Neutrophil (primary cell): ENCODE measurements at regions not wholly inside any gene's neighbourhood (a gene's known extent, or its start where the extent isn't known, plus 50 kb on each side); places are given as distances from the start of the nearest gene placed in this dataset.
"Not testable (repeated sequence)": the region's sequence is repeated elsewhere in the genome, so short reads cannot be mapped to it uniquely, and the experiment has no call there.

Source experiments
- H3K27ac ChIP-seq: fragments of 200-600 bp; sonication (generic); 2 replicates; pipeline ENCODE4 v1.5.1; 2016; ENCODE audit warnings: mild to moderate bottlenecking, moderate library complexity
- H3K27me3 ChIP-seq: fragments of 200-600 bp; sonication (generic); 2 replicates; pipeline ENCODE4 v1.6.0; 2016; ENCODE audit warnings: mild to moderate bottlenecking
- H3K36me3 ChIP-seq: fragments of 200-600 bp; sonication (generic); 2 replicates; pipeline ENCODE4 v1.5.1; 2017
- H3K4me1 ChIP-seq, 2 experiments: fragments of 200-600 bp in 1 of 2; sonication (generic) in 1 of 2; 1 replicate in 1 of 2; 2 replicates in 1 of 2; pipeline versions ENCODE4 v1.5.1 to v1.6.1; 2013 to 2016; ENCODE audit warnings: low read depth in 1 of 2, low read length in 1 of 2, mild to moderate bottlenecking in 1 of 2, moderate library complexity in 1 of 2; ENCODE audit not compliant: control insufficient read depth in 1 of 2, insufficient read depth in 1 of 2
- H3K4me3 ChIP-seq, 2 experiments: fragments of 200-600 bp in 1 of 2; sonication (generic) in 1 of 2; 1 replicate in 1 of 2; 2 replicates in 1 of 2; pipeline ENCODE4 v1.5.1; 2013 to 2016; ENCODE audit warnings: low read depth in 1 of 2, low read length in 1 of 2, mild to moderate bottlenecking in 1 of 2, moderate library complexity in 1 of 2
- H3K9me3 ChIP-seq: fragments of 200-600 bp; sonication (generic); 2 replicates; pipeline ENCODE4 v1.5.1; 2016
- TF ChIP-seq, protein P1 (sequence below): fragments of 200-600 bp; sonication (generic); IDR thresholded peaks from 2 replicates; pipeline ENCODE4 v1.5.1; 2016; ENCODE audit warnings: antibody characterized with exemption

DNA sequence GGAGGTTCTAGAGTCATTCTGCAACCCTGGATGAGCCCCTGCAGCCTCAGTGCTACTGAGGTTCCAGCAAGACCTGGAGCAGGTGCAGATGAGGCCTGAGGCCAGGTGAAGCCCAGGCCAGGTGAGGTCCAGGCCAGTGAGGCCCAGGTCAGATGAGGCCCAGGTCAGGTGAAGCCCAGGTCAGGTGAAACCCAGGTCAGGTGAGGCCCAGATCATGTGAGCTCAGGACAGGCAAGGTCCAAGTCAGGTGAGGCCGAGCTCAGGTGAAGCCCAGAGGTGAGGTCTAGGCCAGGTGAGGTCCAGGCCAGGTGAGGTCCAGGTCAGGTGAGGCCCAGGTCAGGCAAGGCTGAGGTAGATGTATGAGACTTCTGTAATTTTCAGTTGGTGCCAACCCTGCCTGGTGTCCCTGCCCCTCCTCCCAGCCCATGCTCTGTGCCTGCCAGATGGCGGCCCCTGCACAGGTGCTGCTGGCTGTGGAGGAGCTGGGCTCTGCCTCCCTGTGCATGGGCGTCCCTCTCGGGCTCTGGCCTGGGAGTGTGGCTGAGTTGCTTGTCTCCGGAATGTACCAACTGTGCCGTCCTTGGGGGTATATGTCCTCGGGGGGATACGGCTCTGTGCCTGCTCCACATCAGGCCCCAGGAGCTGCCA lies 388.5 kb downstream of the TMEM121 start:
- no peaks in the 10 kb centered on the region for H3K4me1 ChIP-seq
- no peaks in the 10 kb centered on the region for H3K9me3 ChIP-seq
- H3K36me3 ChIP-seq = no peaks in the 10 kb centered on the region

DNA sequence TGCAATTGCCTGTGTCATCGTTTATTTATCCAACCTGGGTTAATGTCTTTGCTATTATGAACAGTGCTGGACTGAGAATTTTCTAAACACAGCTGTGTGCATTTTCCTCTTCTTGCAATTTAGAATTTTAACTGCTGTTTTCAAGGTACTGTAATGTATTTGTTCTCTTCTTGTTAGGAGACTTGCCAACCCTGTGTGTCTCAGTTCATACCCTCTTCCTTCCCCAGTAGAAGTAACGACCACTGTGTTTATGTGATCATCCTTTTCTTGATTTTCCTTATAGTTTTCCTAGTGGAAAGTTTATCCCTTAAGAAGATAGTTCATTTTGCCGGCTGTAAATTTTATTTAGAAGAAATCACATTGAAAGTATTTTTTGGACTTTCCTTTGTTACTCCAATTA lies 389.2 kb downstream of the TMEM121 start:
- H3K9me3 ChIP-seq, H3K27ac ChIP-seq, H3K4me1 ChIP-seq, H3K4me3 ChIP-seq, H3K36me3 ChIP-seq: not testable (repeated sequence)
- peaks cover 16% of the 10 kb centered on the region for H3K27me3 ChIP-seq

More for the DNA sequence above, 388.5 kb downstream of the TMEM121 start:
- H3K27ac ChIP-seq = no peak overlapping the region
- peaks cover 23% of the 10 kb centered on the region for H3K27me3 ChIP-seq
- no peak overlapping the region for H3K4me3 ChIP-seq
- TF ChIP-seq, protein P1, sequence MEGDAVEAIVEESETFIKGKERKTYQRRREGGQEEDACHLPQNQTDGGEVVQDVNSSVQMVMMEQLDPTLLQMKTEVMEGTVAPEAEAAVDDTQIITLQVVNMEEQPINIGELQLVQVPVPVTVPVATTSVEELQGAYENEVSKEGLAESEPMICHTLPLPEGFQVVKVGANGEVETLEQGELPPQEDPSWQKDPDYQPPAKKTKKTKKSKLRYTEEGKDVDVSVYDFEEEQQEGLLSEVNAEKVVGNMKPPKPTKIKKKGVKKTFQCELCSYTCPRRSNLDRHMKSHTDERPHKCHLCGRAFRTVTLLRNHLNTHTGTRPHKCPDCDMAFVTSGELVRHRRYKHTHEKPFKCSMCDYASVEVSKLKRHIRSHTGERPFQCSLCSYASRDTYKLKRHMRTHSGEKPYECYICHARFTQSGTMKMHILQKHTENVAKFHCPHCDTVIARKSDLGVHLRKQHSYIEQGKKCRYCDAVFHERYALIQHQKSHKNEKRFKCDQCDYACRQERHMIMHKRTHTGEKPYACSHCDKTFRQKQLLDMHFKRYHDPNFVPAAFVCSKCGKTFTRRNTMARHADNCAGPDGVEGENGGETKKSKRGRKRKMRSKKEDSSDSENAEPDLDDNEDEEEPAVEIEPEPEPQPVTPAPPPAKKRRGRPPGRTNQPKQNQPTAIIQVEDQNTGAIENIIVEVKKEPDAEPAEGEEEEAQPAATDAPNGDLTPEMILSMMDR = no peak

GRCh38 chr14:105917136-105917932 lies 391.0 kb downstream of the TMEM121 start:
- H3K27ac ChIP-seq, H3K36me3 ChIP-seq, H3K27me3 ChIP-seq, H3K4me1 ChIP-seq, H3K9me3 ChIP-seq, H3K4me3 ChIP-seq: not testable (repeated sequence)

DNA sequence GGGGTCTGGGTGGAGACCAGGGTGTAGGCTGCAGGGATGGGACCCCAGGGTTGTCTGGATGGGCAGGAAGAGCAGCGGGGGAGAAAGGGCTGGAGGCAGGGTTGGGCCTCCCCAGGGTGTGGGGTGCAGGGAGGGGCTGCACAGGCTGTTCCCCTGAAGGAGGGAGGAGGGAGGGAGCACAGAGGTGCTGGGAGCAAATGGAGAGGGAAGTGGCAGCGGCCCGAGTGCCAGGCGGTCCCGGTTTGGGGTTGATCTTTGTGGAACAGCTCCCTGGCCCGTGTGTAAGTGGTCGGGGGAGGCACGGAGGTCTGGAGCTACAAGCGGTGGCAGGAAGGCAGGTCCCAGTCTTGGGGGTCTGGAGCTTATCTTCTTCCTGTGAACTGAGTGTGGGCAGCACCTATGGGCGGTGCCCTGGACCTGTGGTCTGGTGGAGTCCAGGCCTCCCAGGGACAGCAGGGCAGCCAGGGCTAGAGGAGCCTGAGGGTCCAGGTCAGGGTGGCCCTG lies 391.6 kb downstream of the TMEM121 start:
- no peaks in the 10 kb centered on the region for H3K9me3 ChIP-seq
- TF ChIP-seq, protein P1 = no peak
- H3K27ac ChIP-seq = no peak overlapping the region
- no peaks in the 10 kb centered on the region for H3K36me3 ChIP-seq
- peaks cover 8% of the 10 kb centered on the region for H3K27me3 ChIP-seq
- no peaks in the 10 kb centered on the region for H3K4me1 ChIP-seq
- H3K4me3 ChIP-seq = no peak overlapping the region

DNA sequence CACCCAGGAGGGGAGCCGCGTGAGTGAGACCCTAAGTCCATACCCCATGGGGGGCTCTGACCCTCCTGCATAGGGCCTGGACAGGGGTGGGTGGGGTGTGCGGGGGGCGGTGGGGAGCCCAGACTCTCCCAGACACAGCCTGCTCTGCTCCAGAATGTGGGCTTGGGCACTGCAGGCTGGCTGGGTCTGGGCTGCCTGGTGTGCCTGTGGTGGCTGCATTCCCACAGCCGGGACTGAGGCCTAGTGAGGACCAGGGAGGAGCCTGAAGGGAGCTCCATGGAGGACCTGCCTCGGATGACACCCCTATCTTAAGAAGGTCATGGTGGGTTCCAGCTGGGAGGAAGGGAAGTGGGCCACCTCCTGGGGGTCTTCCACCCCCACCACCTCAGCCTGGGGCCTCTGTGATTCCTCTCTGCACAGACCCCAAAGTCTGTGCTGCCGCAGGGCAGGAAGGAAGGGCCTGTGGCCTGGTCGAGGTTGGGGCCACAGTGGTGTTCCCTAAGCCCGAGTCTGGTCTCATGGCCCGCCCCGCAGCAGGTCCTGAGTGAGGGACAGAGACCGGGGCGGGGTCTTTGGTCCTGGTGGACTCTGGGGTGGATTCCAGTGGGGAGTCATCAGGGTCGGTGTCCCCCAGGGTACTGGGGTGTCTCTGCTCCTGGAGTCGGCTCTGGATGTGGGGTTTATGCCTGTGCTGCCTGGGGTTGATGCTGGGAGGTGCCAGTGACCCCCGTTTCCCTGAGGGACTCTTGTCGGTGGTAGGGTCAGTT lies 392.3 kb downstream of the TMEM121 start:
- no peak overlapping the region for H3K4me3 ChIP-seq
- TF ChIP-seq, protein P1 = no peak
- H3K27me3 ChIP-seq = peaks cover 8% of the 10 kb centered on the region
- no peaks in the 10 kb centered on the region for H3K36me3 ChIP-seq
- no peaks in the 10 kb centered on the region for H3K4me1 ChIP-seq
- no peaks in the 10 kb centered on the region for H3K9me3 ChIP-seq
- no peak overlapping the region for H3K27ac ChIP-seq

DNA sequence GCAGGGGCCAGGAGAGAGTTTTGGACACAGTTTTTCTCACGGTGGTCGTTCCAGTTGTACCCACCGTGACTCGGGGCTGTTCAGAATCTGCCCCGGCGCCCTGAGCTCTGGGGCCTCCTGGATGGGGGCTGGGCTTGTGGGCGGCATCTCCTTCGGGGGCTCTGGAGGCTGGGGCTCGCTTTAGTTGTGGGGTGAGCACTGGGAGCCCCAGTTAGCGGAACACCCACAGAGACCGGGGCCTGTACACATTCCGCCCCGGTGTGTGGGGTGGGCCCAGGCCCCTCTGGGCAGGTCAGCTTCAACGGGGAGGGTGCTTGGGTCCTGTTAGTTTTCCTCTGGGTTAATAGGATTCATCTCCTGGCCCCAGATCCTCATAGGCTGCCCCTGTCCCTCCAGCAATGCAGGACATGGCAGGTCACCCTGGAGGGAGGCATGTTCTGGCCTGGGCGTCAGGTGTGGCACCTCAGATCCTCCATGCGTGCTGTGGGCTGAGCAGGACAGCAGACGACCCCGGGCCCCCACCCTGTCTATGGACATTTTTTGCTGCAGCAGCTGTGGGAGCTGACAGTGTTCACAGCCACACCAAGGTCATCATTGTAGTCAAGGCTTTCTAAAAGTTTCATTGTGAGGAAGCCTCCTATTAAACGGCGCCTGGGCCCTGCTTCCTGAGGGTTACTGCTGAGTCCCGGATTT lies 393.2 kb downstream of the TMEM121 start:
- TF ChIP-seq, protein P1 = no peak
- Histone ChIP-seq H3K9me3 (no peaks in the 10 kb centered on the region), H3K27me3 (peaks cover 8% of the 10 kb centered on the region), H3K27ac (no peak overlapping the region), H3K4me3 (no peak overlapping the region), H3K4me1 (no peaks in the 10 kb centered on the region), H3K36me3 (no peaks in the 10 kb centered on the region)

GRCh38 chr14:105920151-105920700 lies 393.8 kb downstream of the TMEM121 start:
- not testable (repeated sequence) for H3K36me3 ChIP-seq, H3K9me3 ChIP-seq, H3K27ac ChIP-seq, H3K4me3 ChIP-seq, H3K4me1 ChIP-seq, H3K27me3 ChIP-seq

- not testable (repeated sequence) for H3K27ac ChIP-seq, H3K27me3 ChIP-seq, H3K36me3 ChIP-seq, H3K4me3 ChIP-seq, H3K4me1 ChIP-seq, H3K9me3 ChIP-seq
These were observed 394.7 kb downstream of the TMEM121 start for GRCh38 chr14:105920803-105921755.
